Large intestine (tissue), 3 donors: ENCODE measurements at regions not wholly inside any gene's neighbourhood (a gene's known extent, or its start where the extent isn't known, plus 50 kb on each side); places are given as distances from the start of the nearest gene placed in this dataset.

Experiments
- DNase-seq, 2 donors: peaks; one replicate each; pipeline versions ENCODE4 v3.0.0 to v3.0.0-alpha.2; 2013
- H3K27ac ChIP-seq: one replicate; pipeline ENCODE4 v1.5.1; 2013; ENCODE audit warnings: low read length
- H3K27me3 ChIP-seq: 2 replicates; pipeline ENCODE4 v1.6.1; 2013; ENCODE audit warnings: low read length; ENCODE audit not compliant: control insufficient read depth, insufficient read depth
- H3K36me3 ChIP-seq: 2 replicates; pipeline ENCODE4 v1.6.1; 2013; ENCODE audit warnings: low read length; ENCODE audit not compliant: control insufficient read depth, insufficient read depth
- H3K4me1 ChIP-seq: one replicate; pipeline ENCODE4 v1.6.1; 2013; ENCODE audit warnings: low read length; ENCODE audit not compliant: control insufficient read depth, insufficient read depth
- H3K4me3 ChIP-seq: one replicate; pipeline ENCODE4 v1.5.1; 2013; ENCODE audit warnings: low read length
- H3K9me3 ChIP-seq: one replicate; pipeline ENCODE4 v1.6.1; 2013; ENCODE audit warnings: mild to moderate bottlenecking, low read depth, low read length, moderate library complexity; ENCODE audit not compliant: control insufficient read depth
- WGBS: methylation state at CpG from one replicate; pipeline ENCODE4 v1.1.5; 2013; ENCODE audit warnings: low lambda C conversion rate; ENCODE audit not compliant: insufficient coverage; 5-methylcytosine and 5-hydroxymethylcytosine counted together

GRCh38 chrX:117689956-117690355 lies 426.7 kb downstream of the KLHL13 start:
- H3K9me3 ChIP-seq = no peaks in the 10 kb centered on the region
- no CpG with 5 or more reads among the region's 3 CpGs for WGBS

GRCh38 chrX:117680286-117680685 lies 436.3 kb downstream of the KLHL13 start:
- WGBS = no CpG with 5 or more reads among the region's 1 CpG
- Histone ChIP-seq H3K27me3 (no peaks in the 10 kb centered on the region), H3K27ac (no peak overlapping the region), H3K36me3 (no peaks in the 10 kb centered on the region), H3K4me1 (no peaks in the 10 kb centered on the region), H3K4me3 (no peak overlapping the region), H3K9me3 (no peaks in the 10 kb centered on the region)
- no peak for DNase-seq

More at GRCh38 chrX:117689956-117690355, 426.7 kb downstream of the KLHL13 start:
- no peaks in the 10 kb centered on the region for H3K36me3 ChIP-seq
- H3K4me1 ChIP-seq = no peaks in the 10 kb centered on the region
- H3K4me3 ChIP-seq = no peak overlapping the region
- DNase-seq = no peak
- H3K27me3 ChIP-seq = no peaks in the 10 kb centered on the region
- H3K27ac ChIP-seq = no peak overlapping the region

- Histone ChIP-seq H3K4me3 (no peak overlapping the region), H3K9me3 (no peaks in the 10 kb centered on the region)
- no peak for DNase-seq
Measured at GRCh38 chrX:117653396-117653795, 463.2 kb downstream of the KLHL13 start.

GRCh38 chrX:117645639-117646038 lies 471.0 kb downstream of the KLHL13 start:
- no peak overlapping the region for H3K27ac ChIP-seq
- H3K4me3 ChIP-seq = no peak overlapping the region
- no peaks in the 10 kb centered on the region for H3K4me1 ChIP-seq
- H3K36me3 ChIP-seq = no peaks in the 10 kb centered on the region
- no peaks in the 10 kb centered on the region for H3K9me3 ChIP-seq
- H3K27me3 ChIP-seq = no peaks in the 10 kb centered on the region
- no CpG with 5 or more reads among the region's 1 CpG for WGBS
- no peak for DNase-seq

More at GRCh38 chrX:117653396-117653795, 463.2 kb downstream of the KLHL13 start:
- no peaks in the 10 kb centered on the region for H3K36me3 ChIP-seq
- no peak overlapping the region for H3K27ac ChIP-seq
- H3K27me3 ChIP-seq = no peaks in the 10 kb centered on the region
- no peaks in the 10 kb centered on the region for H3K4me1 ChIP-seq

GRCh38 chrX:117641913-117642656 lies 474.5 kb downstream of the KLHL13 start:
- peak; percentile 50 to 64 for DNase-seq
- WGBS = 86% methylated on average over 1 of the region's 6 CpGs
- Histone ChIP-seq H3K27me3 (no peaks in the 10 kb centered on the region), H3K4me3 (no peak overlapping the region), H3K27ac (peak overlapping the region; percentile 68), H3K36me3 (no peaks in the 10 kb centered on the region), H3K9me3 (no peaks in the 10 kb centered on the region), H3K4me1 (no peaks in the 10 kb centered on the region)

GRCh38 chrX:117636826-117637225 lies 479.8 kb downstream of the KLHL13 start:
- no peak for DNase-seq
- H3K4me3 ChIP-seq = no peak overlapping the region
- no peaks in the 10 kb centered on the region for H3K4me1 ChIP-seq
- no CpG with 5 or more reads among the region's 1 CpG for WGBS
- no peaks in the 10 kb centered on the region for H3K9me3 ChIP-seq
- H3K27me3 ChIP-seq = no peaks in the 10 kb centered on the region
- no peaks in the 10 kb centered on the region for H3K36me3 ChIP-seq
- H3K27ac ChIP-seq = no peak overlapping the region

- no peak overlapping the region for H3K27ac ChIP-seq
- H3K4me1 ChIP-seq = no peaks in the 10 kb centered on the region
- no CpG with 5 or more reads among the region's 1 CpG for WGBS
- no peaks in the 10 kb centered on the region for H3K36me3 ChIP-seq
- H3K4me3 ChIP-seq = no peak overlapping the region
- H3K9me3 ChIP-seq = no peaks in the 10 kb centered on the region
- DNase-seq = no peak
- H3K27me3 ChIP-seq = no peaks in the 10 kb centered on the region
Measured at GRCh38 chrX:117633277-117633676, 483.3 kb downstream of the KLHL13 start.

GRCh38 chrX:117628381-117628780 lies 488.2 kb downstream of the KLHL13 start:
- 20% methylated on average over 1 of the region's 3 CpGs for WGBS
- no peak for DNase-seq
- Histone ChIP-seq H3K36me3 (no peaks in the 10 kb centered on the region), H3K4me3 (no peak overlapping the region), H3K27ac (no peak overlapping the region), H3K4me1 (no peaks in the 10 kb centered on the region), H3K27me3 (no peaks in the 10 kb centered on the region), H3K9me3 (no peaks in the 10 kb centered on the region)

GRCh38 chrX:117610806-117611205 lies 505.8 kb downstream of the KLHL13 start:
- H3K27ac ChIP-seq = peak overlapping the region; percentile 53
- peak; percentile 10 to 67 for DNase-seq

GRCh38 chrX:117610049-117610448 lies 506.6 kb downstream of the KLHL13 start:
- no peaks in the 10 kb centered on the region for H3K27me3 ChIP-seq
- WGBS = no CpG with 5 or more reads among the region's 3 CpGs
- H3K36me3 ChIP-seq = no peaks in the 10 kb centered on the region
- H3K27ac ChIP-seq = no peak overlapping the region
- no peaks in the 10 kb centered on the region for H3K9me3 ChIP-seq
- H3K4me3 ChIP-seq = no peak overlapping the region
- no peaks in the 10 kb centered on the region for H3K4me1 ChIP-seq
- DNase-seq = no peak

More at GRCh38 chrX:117610806-117611205, 505.8 kb downstream of the KLHL13 start:
- Histone ChIP-seq H3K27me3 (no peaks in the 10 kb centered on the region), H3K36me3 (no peaks in the 10 kb centered on the region), H3K4me3 (no peak overlapping the region), H3K9me3 (no peaks in the 10 kb centered on the region), H3K4me1 (no peaks in the 10 kb centered on the region)
- WGBS = no CpG with 5 or more reads among the region's 3 CpGs

GRCh38 chrX:117607561-117607960 lies 509.0 kb downstream of the KLHL13 start:
- Histone ChIP-seq H3K4me1 (no peaks in the 10 kb centered on the region), H3K9me3 (no peaks in the 10 kb centered on the region), H3K4me3 (no peak overlapping the region), H3K27me3 (no peaks in the 10 kb centered on the region), H3K36me3 (no peaks in the 10 kb centered on the region), H3K27ac (no peak overlapping the region)
- DNase-seq = no peak
